ENCODE measurements at regions not wholly inside any gene's neighbourhood (a gene's known extent, or its start where the extent isn't known, plus 50 kb on each side); places are given as distances from the start of the nearest gene placed in this dataset.

DNA sequence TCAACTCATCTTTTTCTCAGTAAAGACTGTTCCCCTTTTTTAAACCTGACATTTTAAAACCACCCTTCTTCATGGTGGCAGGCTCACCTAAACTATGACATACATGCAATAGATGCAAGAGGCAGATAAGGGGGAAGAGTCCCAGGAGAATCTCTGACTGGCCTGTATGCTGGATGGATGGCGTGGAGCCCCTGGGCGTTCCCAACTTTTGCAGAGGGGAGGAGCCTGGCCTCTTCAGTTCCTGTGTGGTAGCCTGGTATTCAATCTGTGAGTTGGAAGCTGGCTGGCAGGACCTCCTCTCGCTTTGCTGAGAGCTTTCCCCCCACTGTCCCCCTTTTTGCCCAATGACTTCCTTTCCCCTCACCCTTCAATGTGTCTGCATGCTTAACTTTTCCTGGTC is 217.6 kb upstream of the CA10 start:
- no peaks in the 10 kb centered on the region for H3K4me1 ChIP-seq (ENCODE audit: control insufficient read depth in 2 of 3, insufficient read depth in 2 of 3, low read depth in 1 of 3, low read length in 3 of 3)
- intact Hi-C loops (cut with DNase I) = no loop called here
- no peak overlapping the region for H3K9ac ChIP-seq (ENCODE audit: low read length in 3 of 3)
- DNase-seq (no peak), FAIRE-seq (no peak)
- no peaks in the 10 kb centered on the region for H3K36me3 ChIP-seq (ENCODE audit: control insufficient read depth in 2 of 3, insufficient read depth in 3 of 3, low read length in 3 of 3)
- H3K27me3 ChIP-seq (ENCODE audit: control insufficient read depth, insufficient read depth, low read length) = no peaks in the 10 kb centered on the region
- TF ChIP-seq, protein P1, sequence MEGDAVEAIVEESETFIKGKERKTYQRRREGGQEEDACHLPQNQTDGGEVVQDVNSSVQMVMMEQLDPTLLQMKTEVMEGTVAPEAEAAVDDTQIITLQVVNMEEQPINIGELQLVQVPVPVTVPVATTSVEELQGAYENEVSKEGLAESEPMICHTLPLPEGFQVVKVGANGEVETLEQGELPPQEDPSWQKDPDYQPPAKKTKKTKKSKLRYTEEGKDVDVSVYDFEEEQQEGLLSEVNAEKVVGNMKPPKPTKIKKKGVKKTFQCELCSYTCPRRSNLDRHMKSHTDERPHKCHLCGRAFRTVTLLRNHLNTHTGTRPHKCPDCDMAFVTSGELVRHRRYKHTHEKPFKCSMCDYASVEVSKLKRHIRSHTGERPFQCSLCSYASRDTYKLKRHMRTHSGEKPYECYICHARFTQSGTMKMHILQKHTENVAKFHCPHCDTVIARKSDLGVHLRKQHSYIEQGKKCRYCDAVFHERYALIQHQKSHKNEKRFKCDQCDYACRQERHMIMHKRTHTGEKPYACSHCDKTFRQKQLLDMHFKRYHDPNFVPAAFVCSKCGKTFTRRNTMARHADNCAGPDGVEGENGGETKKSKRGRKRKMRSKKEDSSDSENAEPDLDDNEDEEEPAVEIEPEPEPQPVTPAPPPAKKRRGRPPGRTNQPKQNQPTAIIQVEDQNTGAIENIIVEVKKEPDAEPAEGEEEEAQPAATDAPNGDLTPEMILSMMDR (IDR thresholded peaks at IDR 0.05; ENCODE audit: borderline replicate concordance, extremely low read depth, insufficient read depth) = no peak
- H3K4me3 ChIP-seq (ENCODE audit: low read length in 3 of 3) = no peak overlapping the region
- no peaks in the 10 kb centered on the region for H3K9me3 ChIP-seq (ENCODE audit: control insufficient read depth in 2 of 3, insufficient read depth in 1 of 3, low read length in 3 of 3)
- no peak overlapping the region for H3K27ac ChIP-seq (ENCODE audit: low read depth in 2 of 2, low read length in 2 of 2)

GRCh38 chr17:52368886-52369285 is 210.4 kb upstream of the CA10 start:
- DNase-seq = no peak
- Histone ChIP-seq H3K4me3 (ENCODE audit: low read length in 3 of 3) (no peak overlapping the region), H3K4me1 (ENCODE audit: control insufficient read depth in 2 of 3, insufficient read depth in 2 of 3, low read depth in 1 of 3, low read length in 3 of 3) (no peaks in the 10 kb centered on the region), H3K27me3 (ENCODE audit: control insufficient read depth, insufficient read depth, low read length) (no peaks in the 10 kb centered on the region), H3K9ac (ENCODE audit: low read length in 3 of 3) (no peak overlapping the region), H3K36me3 (ENCODE audit: control insufficient read depth in 2 of 3, insufficient read depth in 3 of 3, low read length in 3 of 3) (no peaks in the 10 kb centered on the region), H3K27ac (ENCODE audit: low read depth in 2 of 2, low read length in 2 of 2) (no peak overlapping the region), H3K9me3 (ENCODE audit: control insufficient read depth in 2 of 3, insufficient read depth in 1 of 3, low read length in 3 of 3) (no peaks in the 10 kb centered on the region)
- TF ChIP-seq, protein P1 (IDR thresholded peaks at IDR 0.05; ENCODE audit: borderline replicate concordance, extremely low read depth, insufficient read depth) = no peak
- no peak for FAIRE-seq
- intact Hi-C loops (cut with DNase I) = no loop called here

DNA sequence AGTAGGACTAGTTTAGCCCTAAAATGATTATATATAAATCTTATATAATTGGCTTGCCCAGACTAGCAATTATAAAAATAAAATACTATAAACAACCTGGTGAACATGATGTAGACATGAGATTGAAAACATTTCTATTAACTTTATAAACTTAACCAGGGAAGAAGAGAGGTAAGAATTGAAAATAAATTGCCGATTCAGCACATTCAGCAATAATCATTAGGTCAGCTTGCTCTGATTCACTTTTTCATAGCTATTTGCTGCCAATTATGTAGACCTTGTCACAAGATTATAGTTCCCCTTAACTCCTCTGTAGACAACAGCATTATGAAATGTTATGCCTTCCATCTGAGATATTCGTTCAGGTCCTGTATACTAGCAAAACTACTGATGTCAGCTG is 199.3 kb upstream of the CA10 start:
- H3K9me3 ChIP-seq (ENCODE audit: control insufficient read depth in 2 of 3, insufficient read depth in 1 of 3, low read length in 3 of 3) = peaks cover 0 to 2% (median 0%) of the 10 kb centered on the region in 3 donors
- TF ChIP-seq, protein P1 (IDR thresholded peaks at IDR 0.05; ENCODE audit: borderline replicate concordance, extremely low read depth, insufficient read depth) = no peak
- H3K36me3 ChIP-seq (ENCODE audit: control insufficient read depth in 2 of 3, insufficient read depth in 3 of 3, low read length in 3 of 3) = no peaks in the 10 kb centered on the region
- DNase-seq = no peak
- H3K27ac ChIP-seq (ENCODE audit: low read depth in 2 of 2, low read length in 2 of 2) = no peak overlapping the region
- H3K4me1 ChIP-seq (ENCODE audit: control insufficient read depth in 2 of 3, insufficient read depth in 2 of 3, low read depth in 1 of 3, low read length in 3 of 3) = no peaks in the 10 kb centered on the region
- H3K9ac ChIP-seq (ENCODE audit: low read length in 3 of 3) = no peak overlapping the region
- no peaks in the 10 kb centered on the region for H3K27me3 ChIP-seq (ENCODE audit: control insufficient read depth, insufficient read depth, low read length)
- intact Hi-C loops (cut with DNase I) = no loop called here
- no peak for FAIRE-seq
- no peak overlapping the region for H3K4me3 ChIP-seq (ENCODE audit: low read length in 3 of 3)

- H3K9me3 ChIP-seq (ENCODE audit: control insufficient read depth in 2 of 3, insufficient read depth in 1 of 3, low read length in 3 of 3) = no peaks in the 10 kb centered on the region
- no peak overlapping the region for H3K27ac ChIP-seq (ENCODE audit: low read depth in 2 of 2, low read length in 2 of 2)
- TF ChIP-seq, protein P1 (IDR thresholded peaks at IDR 0.05; ENCODE audit: borderline replicate concordance, extremely low read depth, insufficient read depth) = no peak
- FAIRE-seq = no peak
- no peak overlapping the region for H3K9ac ChIP-seq (ENCODE audit: low read length in 3 of 3)
- H3K4me3 ChIP-seq (ENCODE audit: low read length in 3 of 3) = no peak overlapping the region
- H3K27me3 ChIP-seq (ENCODE audit: control insufficient read depth, insufficient read depth, low read length) = no peaks in the 10 kb centered on the region
- H3K4me1 ChIP-seq (ENCODE audit: control insufficient read depth in 2 of 3, insufficient read depth in 2 of 3, low read depth in 1 of 3, low read length in 3 of 3) = no peaks in the 10 kb centered on the region
- DNase-seq = peak in 2 of 5 donors; percentile 0 to 8
- no peaks in the 10 kb centered on the region for H3K36me3 ChIP-seq (ENCODE audit: control insufficient read depth in 2 of 3, insufficient read depth in 3 of 3, low read length in 3 of 3)
- intact Hi-C loops (cut with DNase I) = no loop called here
Observed at GRCh38 chr17:52336796-52337195, 178.3 kb upstream of the CA10 start.

All from kidney (tissue), 13 donors.